H1 (cell line): ENCODE measurements at regions not wholly inside any gene's neighbourhood (a gene's known extent, or its start where the extent isn't known, plus 50 kb on each side); places are given as distances from the start of the nearest gene placed in this dataset.
A peak's percentile ranks its signal among the peaks of the same experiment; 100 is the strongest.

Experiments
- CTCF ChIA-PET: fragments of 300-600 bp; sonication (Branson Sonifier 250); formaldehyde crosslinking; loops from one replicate; lab custom pipeline; 2021; ENCODE audit not compliant: partially characterized antibody; lab: Charles Lee
- POLR2A ChIA-PET: fragments of 300-600 bp; sonication (Branson Sonifier 250); formaldehyde crosslinking; loops from one replicate; lab custom pipeline; 2021; ENCODE audit warnings: inconsistent platforms; ENCODE audit not compliant: partially characterized antibody; lab: Charles Lee
- DNase-seq, 2 experiments: peaks; one replicate each; pipeline versions ENCODE4 v3.0.0 to v3.0.0-alpha.2; 2010 to 2022; ENCODE audit warnings: low spot score in 2 of 2, low read depth in 1 of 2, mixed read lengths in 1 of 2
- FAIRE-seq: peaks from 2 replicates; lab custom pipeline; 2011; peaks lifted over from hg19 to GRCh38; lab: Jason Lieb, UNC
- H2AFZ ChIP-seq: 2 replicates; pipeline ENCODE4 v1.8.1; 2012; ENCODE audit warnings: low read length, inconsistent platforms
- H2AK5ac ChIP-seq: 2 replicates; pipeline ENCODE4 v1.6.1; 2013; ENCODE audit warnings: low read depth, low read length
- H2BK120ac ChIP-seq: replicated peaks from 2 replicates; pipeline ENCODE3; 2013; ENCODE audit warnings: low read depth, low read length, inconsistent platforms
- H2BK12ac ChIP-seq: 2 replicates; pipeline ENCODE4 v1.6.1; 2013; ENCODE audit warnings: low read depth, low read length
- H2BK15ac ChIP-seq: 2 replicates; pipeline ENCODE4 v1.6.1; 2013; ENCODE audit warnings: low read length
- H2BK20ac ChIP-seq: 2 replicates; pipeline ENCODE4 v1.6.1; 2013; ENCODE audit warnings: low read length
- H2BK5ac ChIP-seq: 2 replicates; pipeline ENCODE4 v1.6.1; 2013; ENCODE audit warnings: low read depth, low read length
- H3K14ac ChIP-seq: 2 replicates; pipeline ENCODE4 v1.6.1; 2013; ENCODE audit warnings: inconsistent platforms; ENCODE audit not compliant: insufficient read length
- H3K18ac ChIP-seq: 2 replicates; pipeline ENCODE4 v1.6.1; 2013; ENCODE audit warnings: low read length; ENCODE audit errors: extremely low read depth
- H3K23ac ChIP-seq: 2 replicates; pipeline ENCODE4 v1.6.1; 2013; ENCODE audit warnings: inconsistent platforms; ENCODE audit not compliant: insufficient read length
- H3K23me2 ChIP-seq: 2 replicates; pipeline ENCODE4 v1.6.1; 2013; ENCODE audit warnings: low read depth, low read length
- H3K27ac ChIP-seq: 2 replicates; pipeline ENCODE4 v1.6.1; 2011; ENCODE audit warnings: low read depth, low read length, inconsistent platforms
- H3K27me3 ChIP-seq, 4 experiments: replicated peaks in 1 of 4; 1 replicate in 1 of 4; 2 replicates in 3 of 4; pipeline versions ENCODE4 v1.6.1 to v1.8.1; 2011 to 2013; ENCODE audit warnings: low read length in 3 of 4, mild to moderate bottlenecking in 3 of 4, inconsistent platforms in 2 of 4, mixed read lengths in 2 of 4, moderate library complexity in 1 of 4; ENCODE audit not compliant: control insufficient read depth in 3 of 4, insufficient read depth in 3 of 4; ENCODE audit errors: extremely low read depth in 1 of 4
- H3K36me3 ChIP-seq, 4 experiments: 2 replicates each; pipeline versions ENCODE4 v1.6.1 to v1.8.1; 2011 to 2013; ENCODE audit warnings: mild to moderate bottlenecking in 4 of 4, low read length in 3 of 4, moderate library complexity in 2 of 4, control low read depth in 1 of 4, inconsistent platforms in 1 of 4; ENCODE audit not compliant: insufficient read depth in 4 of 4, control insufficient read depth in 2 of 4
- H3K4ac ChIP-seq: replicated peaks from 2 replicates; pipeline ENCODE3; 2013; ENCODE audit warnings: low read length, low read depth, mixed read lengths, inconsistent platforms; ENCODE audit not compliant: insufficient read length
- H3K4me1 ChIP-seq, 4 experiments: replicated peaks in 1 of 4; 1 replicate in 1 of 4; 2 replicates in 3 of 4; pipeline versions ENCODE4 v1.6.1 to v1.8.1; 2011 to 2013; ENCODE audit warnings: low read length in 3 of 4, inconsistent platforms in 2 of 4, mixed read lengths in 1 of 4; ENCODE audit not compliant: insufficient read depth in 4 of 4, control insufficient read depth in 3 of 4
- H3K4me2 ChIP-seq, 2 experiments: 2 replicates each; pipeline versions ENCODE4 v1.6.1 to v1.8.1; 2011 to 2013; ENCODE audit warnings: low read depth in 2 of 2, low read length in 2 of 2, control low read depth in 1 of 2, inconsistent platforms in 1 of 2, mild to moderate bottlenecking in 1 of 2; ENCODE audit not compliant: insufficient read depth in 1 of 2
- H3K4me3 ChIP-seq, 4 experiments: fragments of 200-600, 300-600 bp in 1 of 4; sonication (generic), shearing (Covaris generic), sonication (Bioruptor Twin) in 1 of 4; 2 replicates each; pipeline versions ENCODE4 v1.5.1 to v1.8.1; 2011 to 2016; ENCODE audit warnings: low read length in 4 of 4, low read depth in 3 of 4, control low read depth in 2 of 4, inconsistent platforms in 2 of 4, mild to moderate bottlenecking in 2 of 4, mixed read lengths in 1 of 4, moderate library complexity in 1 of 4; ENCODE audit not compliant: insufficient read depth in 2 of 4; ENCODE audit errors: extremely low read depth in 1 of 4
- H3K56ac ChIP-seq: replicated peaks from 2 replicates; pipeline ENCODE3; 2013; ENCODE audit warnings: low read depth, mild to moderate bottlenecking, mixed read lengths, low read length, inconsistent platforms; ENCODE audit not compliant: insufficient read length
- H3K79me1 ChIP-seq: 2 replicates; pipeline ENCODE4 v1.6.1; 2013; ENCODE audit warnings: low read depth, low read length, control low read depth
- H3K79me2 ChIP-seq, 2 experiments: 2 replicates each; pipeline versions ENCODE4 v1.6.1 to v1.8.1; 2012 to 2013; ENCODE audit warnings: low read length in 2 of 2, mild to moderate bottlenecking in 2 of 2, inconsistent platforms in 1 of 2; ENCODE audit not compliant: insufficient read depth in 2 of 2, control insufficient read depth in 1 of 2
- H3K9ac ChIP-seq, 4 experiments: replicated peaks in 1 of 4; 1 replicate in 1 of 4; 2 replicates in 3 of 4; pipeline versions ENCODE4 v1.6.1 to v1.8.1; 2011 to 2013; ENCODE audit warnings: low read depth in 3 of 4, low read length in 3 of 4, control low read depth in 2 of 4, mild to moderate bottlenecking in 2 of 4, moderate library complexity in 2 of 4, inconsistent platforms in 1 of 4; ENCODE audit errors: extremely low read depth in 1 of 4
- H3K9me3 ChIP-seq, 2 experiments: 2 replicates each; pipeline versions ENCODE4 v1.6.1 to v1.8.1; 2012 to 2013; ENCODE audit warnings: mild to moderate bottlenecking in 2 of 2, moderate library complexity in 2 of 2, control low read depth in 1 of 2, inconsistent platforms in 1 of 2, low read depth in 1 of 2, low read length in 1 of 2, mixed read lengths in 1 of 2; ENCODE audit not compliant: insufficient read depth in 2 of 2
- H4K20me1 ChIP-seq, 2 experiments: replicated peaks in 1 of 2; 2 replicates each; pipeline versions ENCODE3 to v1.8.1; 2011 to 2013; ENCODE audit warnings: inconsistent platforms in 2 of 2, low read length in 2 of 2, mild to moderate bottlenecking in 1 of 2; ENCODE audit not compliant: insufficient read depth in 2 of 2, control insufficient read depth in 1 of 2
- H4K5ac ChIP-seq: 2 replicates; pipeline ENCODE4 v1.6.1; 2013; ENCODE audit warnings: low read length, low read depth, mixed read lengths, inconsistent platforms; ENCODE audit not compliant: insufficient read length
- H4K8ac ChIP-seq: 2 replicates; pipeline ENCODE4 v1.8.0; 2013; ENCODE audit warnings: mild to moderate bottlenecking, moderate library complexity, low read length, inconsistent platforms; ENCODE audit not compliant: insufficient read depth; ENCODE audit errors: extremely low read depth
- H4K91ac ChIP-seq: replicated peaks from 2 replicates; pipeline ENCODE3; 2013; ENCODE audit warnings: low read length, mixed read lengths, inconsistent platforms; ENCODE audit not compliant: insufficient read length
- RBBP5 ChIP-seq: IDR thresholded peaks from 2 replicates; pipeline ENCODE4 v1.7.1; 2012; ENCODE audit warnings: low read depth, mild to moderate bottlenecking, inconsistent platforms, low read length, moderate library complexity, borderline replicate concordance
- WGBS, 2 experiments: shearing (Covaris generic) in 1 of 2; methylation state at CpG; one replicate each; pipeline versions ENCODE4 v1.1.6 to v1.1.7; 2013 to 2015; ENCODE audit warnings: low lambda C conversion rate in 2 of 2, mixed read lengths in 2 of 2, inconsistent platforms in 1 of 2, low coverage in 1 of 2, missing lambda C conversion rate in 1 of 2; ENCODE audit not compliant: insufficient replicate concordance in 2 of 2, insufficient coverage in 1 of 2, insufficient read length in 1 of 2; ENCODE audit errors: extremely low coverage in 1 of 2, missing lambda C conversion rate in 1 of 2; 5-methylcytosine and 5-hydroxymethylcytosine counted together

- Histone ChIP-seq H3K14ac (no peak overlapping the region), H3K27me3 (no peaks in the 10 kb centered on the region; a peak in 1 of 7 replicates), H3K36me3 (no peaks in the 10 kb centered on the region), H3K4me1 (no peaks in the 10 kb centered on the region), H4K91ac (no peak overlapping the region), H2BK12ac (no peak overlapping the region), H3K4me2 (no peak overlapping the region), H3K4ac (no peak overlapping the region), H2AFZ (peak overlapping the region; percentile 11; the same call in 1 of the 2 replicates), H3K9me3 (no peaks in the 10 kb centered on the region; a peak in 1 of 4 replicates), H3K23me2 (no peaks in the 10 kb centered on the region; the same call in 1 of the 2 replicates), H2BK120ac (no peak overlapping the region), H3K27ac (no peak overlapping the region), H3K18ac (no peak overlapping the region), H3K79me1 (no peaks in the 10 kb centered on the region), H3K9ac (no peak overlapping the region), H3K4me3 (no peak overlapping the region), H3K79me2 (no peaks in the 10 kb centered on the region), H2BK15ac (no peak overlapping the region), H3K56ac (no peak overlapping the region), H4K8ac (no peak overlapping the region), H3K23ac (no peak overlapping the region), H4K5ac (no peak overlapping the region), H4K20me1 (no peaks in the 10 kb centered on the region), H2BK20ac (0 out of 2 replicates have a peak overlapping the region, but pooled peaks have one; percentile 7), H2AK5ac (no peak overlapping the region), H2BK5ac (no peak overlapping the region)
- no peak for TF ChIP-seq RBBP5
- ChIA-PET CTCF (no interaction called here), POLR2A (no interaction called here)
- DNase-seq (no peak), FAIRE-seq (no peak)
- WGBS, 2 experiments, result 89% methylated on average over 11 of the region's 11 CpGs; no CpG with 5 or more reads in 1 of the 2 experiments
These were observed 69.8 kb upstream of the PGBD5 start for GRCh38 chr1:230495891-230496385.
